H9 (cell line): ENCODE measurements at regions not wholly inside any gene's neighbourhood (a gene's known extent, or its start where the extent isn't known, plus 50 kb on each side); places are given as distances from the start of the nearest gene placed in this dataset.

ENCODE experiments used
- DNase-seq: peaks from one replicate; pipeline ENCODE4 v3.0.0-alpha.2; 2017
- H2AFZ ChIP-seq: one replicate; pipeline ENCODE4 v1.6.1; 2013; ENCODE audit warnings: mild to moderate bottlenecking, low read length, control low read depth, moderate library complexity
- H2AK5ac ChIP-seq: 2 replicates; pipeline ENCODE4 v1.6.1; 2013; ENCODE audit warnings: low read length, control low read depth, mixed read lengths; ENCODE audit not compliant: insufficient read length
- H2BK120ac ChIP-seq: one replicate; pipeline ENCODE4 v1.6.1; 2013; ENCODE audit warnings: low read depth, mild to moderate bottlenecking, low read length, control low read depth, inconsistent platforms; ENCODE audit not compliant: poor library complexity, severe bottlenecking
- H2BK12ac ChIP-seq: 2 replicates; pipeline ENCODE4 v1.6.1; 2013; ENCODE audit warnings: low read length, control low read depth, mixed read lengths, low read depth; ENCODE audit not compliant: insufficient read length
- H2BK15ac ChIP-seq: 2 replicates; pipeline ENCODE4 v1.6.1; 2013; ENCODE audit warnings: low read depth, low read length, control low read depth
- H2BK20ac ChIP-seq: one replicate; pipeline ENCODE4 v1.6.1; 2013; ENCODE audit warnings: low read depth, mild to moderate bottlenecking, low read length, control low read depth, inconsistent platforms; ENCODE audit not compliant: poor library complexity, severe bottlenecking
- H2BK5ac ChIP-seq: 2 replicates; pipeline ENCODE4 v1.6.1; 2013; ENCODE audit warnings: low read length, control low read depth, mixed read lengths; ENCODE audit not compliant: insufficient read length
- H3K14ac ChIP-seq: 2 replicates; pipeline ENCODE4 v1.6.1; 2013; ENCODE audit warnings: low read length, control low read depth; ENCODE audit not compliant: insufficient read depth
- H3K18ac ChIP-seq: 2 replicates; pipeline ENCODE4 v1.6.1; 2013; ENCODE audit warnings: low read depth, mild to moderate bottlenecking, mixed read lengths, low read length, control low read depth; ENCODE audit not compliant: insufficient read length
- H3K23ac ChIP-seq: 2 replicates; pipeline ENCODE4 v1.6.1; 2013; ENCODE audit warnings: low read length, control low read depth, mixed read lengths, low read depth; ENCODE audit not compliant: insufficient read length
- H3K23me2 ChIP-seq: 2 replicates; pipeline ENCODE4 v1.6.1; 2013; ENCODE audit warnings: low read depth, mild to moderate bottlenecking, mixed read lengths, low read length, control low read depth; ENCODE audit not compliant: insufficient read length, poor library complexity, severe bottlenecking
- H3K27ac ChIP-seq: 2 replicates; pipeline ENCODE4 v1.5.1; 2013; ENCODE audit warnings: low read length, control low read depth, mixed read lengths, low read depth; ENCODE audit not compliant: insufficient read length
- H3K27me3 ChIP-seq: 2 replicates; pipeline ENCODE4 v1.6.1; 2013; ENCODE audit warnings: low read length, control low read depth, inconsistent platforms; ENCODE audit not compliant: insufficient read depth
- H3K4ac ChIP-seq: 2 replicates; pipeline ENCODE4 v1.6.1; 2013; ENCODE audit warnings: low read depth, mild to moderate bottlenecking, control low read depth, inconsistent platforms, low read length, moderate library complexity
- H3K4me1 ChIP-seq: 2 replicates; pipeline ENCODE4 v1.6.1; 2013; ENCODE audit warnings: low read length, control low read depth, inconsistent platforms; ENCODE audit not compliant: insufficient read depth
- H3K4me2 ChIP-seq: 2 replicates; pipeline ENCODE4 v1.6.1; 2013; ENCODE audit warnings: low read length, control low read depth, mixed read lengths; ENCODE audit not compliant: insufficient read length, insufficient read depth
- H3K56ac ChIP-seq: 2 replicates; pipeline ENCODE4 v1.6.1; 2013; ENCODE audit warnings: low read depth, mild to moderate bottlenecking, mixed read lengths, low read length, control low read depth; ENCODE audit not compliant: insufficient read length
- H3K79me1 ChIP-seq: 2 replicates; pipeline ENCODE4 v1.6.1; 2013; ENCODE audit warnings: low read depth, mild to moderate bottlenecking, moderate library complexity, low read length, control low read depth, inconsistent platforms; ENCODE audit not compliant: insufficient read depth, poor library complexity, severe bottlenecking
- H3K79me2 ChIP-seq: 2 replicates; pipeline ENCODE4 v1.6.1; 2013; ENCODE audit warnings: low read length, control low read depth, inconsistent platforms; ENCODE audit not compliant: insufficient read depth
- H3K9ac ChIP-seq: 2 replicates; pipeline ENCODE4 v1.6.1; 2013; ENCODE audit warnings: low read length, control low read depth, mixed read lengths; ENCODE audit not compliant: insufficient read length; ENCODE audit errors: extremely low read depth
- H3K9me3 ChIP-seq: one replicate; pipeline ENCODE4 v1.6.1; 2013; ENCODE audit warnings: low read depth, low read length, inconsistent platforms; ENCODE audit not compliant: control insufficient read depth
- H3T11ph ChIP-seq: one replicate; pipeline ENCODE4 v1.6.1; 2013; ENCODE audit warnings: mild to moderate bottlenecking, low read length, control low read depth, inconsistent platforms
- H4K20me1 ChIP-seq: one replicate; pipeline ENCODE4 v1.6.1; 2013; ENCODE audit not compliant: control insufficient read depth, insufficient read length, insufficient read depth
- H4K5ac ChIP-seq: 2 replicates; pipeline ENCODE4 v1.6.1; 2013; ENCODE audit warnings: low read depth, mild to moderate bottlenecking, mixed read lengths, low read length, control low read depth; ENCODE audit not compliant: insufficient read length
- H4K8ac ChIP-seq: replicated peaks from 2 replicates; pipeline ENCODE4 v1.6.1; 2013; ENCODE audit warnings: low read length, control low read depth, mixed read lengths, low read depth; ENCODE audit not compliant: insufficient read length
- H4K91ac ChIP-seq: 2 replicates; pipeline ENCODE4 v1.6.1; 2013; ENCODE audit warnings: low read depth, mild to moderate bottlenecking, moderate library complexity, mixed read lengths, low read length, control low read depth; ENCODE audit not compliant: insufficient read length
- H3K27ac Mint-ChIP-seq, 3 experiments: 2 replicates in 2 of 3; 3 replicates in 1 of 3; pipeline ENCODE4 v1.8.0; 2020 to 2021; ENCODE audit warnings: mixed read lengths in 3 of 3, mild to moderate bottlenecking in 1 of 3, moderate library complexity in 1 of 3
- H3K27me3 Mint-ChIP-seq: 2 replicates; pipeline ENCODE4 v1.8.0; 2021; ENCODE audit warnings: low read depth, mild to moderate bottlenecking, moderate library complexity, mixed read lengths
- H3K36me3 Mint-ChIP-seq, 3 experiments: 2 replicates in 2 of 3; 3 replicates in 1 of 3; pipeline ENCODE4 v1.8.0; 2020 to 2021; ENCODE audit warnings: low read depth in 3 of 3, mixed read lengths in 3 of 3; ENCODE audit not compliant: insufficient read depth in 1 of 3
- H3K4me1 Mint-ChIP-seq, 2 experiments: 2 replicates each; pipeline ENCODE4 v1.8.0; 2020; ENCODE audit warnings: mixed read lengths in 2 of 2
- H3K4me3 Mint-ChIP-seq, 2 experiments: 2 replicates in 1 of 2; 3 replicates in 1 of 2; pipeline ENCODE4 v1.8.0; 2020 to 2021; ENCODE audit warnings: mild to moderate bottlenecking in 2 of 2, mixed read lengths in 2 of 2, moderate library complexity in 1 of 2
- H3K9me3 Mint-ChIP-seq, 2 experiments: 2 replicates in 1 of 2; 3 replicates in 1 of 2; pipeline ENCODE4 v1.8.0; 2020; ENCODE audit warnings: mild to moderate bottlenecking in 2 of 2, mixed read lengths in 2 of 2, moderate library complexity in 1 of 2
- WGBS: extraction: QIAGEN DNeasy Blood & Tissue Kit; methylation state at CpG from one replicate; pipeline ENCODE4 v1.1.7; 2013; ENCODE audit warnings: missing lambda C conversion rate, low lambda C conversion rate, mixed read lengths; ENCODE audit not compliant: insufficient read length; ENCODE audit errors: extremely low coverage; 5-methylcytosine and 5-hydroxymethylcytosine counted together
- TF ChIP-seq, protein P1 (sequence below): fragments of 200-600 bp; sonication (generic); conservative IDR thresholded peaks from 3 replicates; pipeline ENCODE4 v1.8.0; 2021; ENCODE audit warnings: antibody characterized with exemption, mild to moderate bottlenecking

DNA sequence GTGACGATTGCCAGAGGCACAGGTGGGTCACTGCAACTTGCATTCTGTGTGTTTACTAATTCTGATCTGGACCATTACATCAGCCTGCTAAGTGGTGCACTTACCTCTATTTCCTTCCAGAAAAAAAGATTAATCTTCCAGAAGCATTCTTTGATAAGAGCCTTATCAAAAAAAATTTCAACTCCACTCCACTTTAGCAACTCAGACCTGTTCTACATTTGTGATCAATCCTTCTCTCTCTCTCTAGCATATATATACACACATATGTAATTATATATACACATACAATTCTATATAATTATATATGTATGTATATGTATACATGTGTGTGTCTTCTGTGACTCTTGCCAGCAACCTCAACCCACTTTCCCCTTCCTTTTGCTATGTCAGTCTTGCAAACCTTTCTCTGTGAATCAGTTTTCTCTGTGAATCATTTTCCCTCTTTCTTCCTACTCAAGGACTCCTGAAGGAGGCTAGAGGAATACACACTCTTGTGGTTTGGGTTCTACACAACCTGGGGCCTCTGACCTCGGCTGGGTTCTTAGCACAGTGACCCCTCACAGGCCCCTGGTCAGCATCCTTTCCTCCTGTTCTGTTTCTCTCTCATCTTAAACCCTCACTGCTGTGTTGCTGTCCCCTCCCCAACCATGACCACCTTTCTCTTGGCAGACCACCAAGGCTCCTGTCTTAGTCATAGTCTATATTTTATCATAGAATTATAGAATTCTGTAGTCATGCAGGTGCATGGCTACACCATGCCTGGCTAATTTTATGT is 130.4 kb upstream of the PELI1 start:
- Histone ChIP-seq H2AK5ac (no peak overlapping the region), H3K4ac (no peak overlapping the region), H2BK5ac (no peak overlapping the region), H3K23me2 (no peaks in the 10 kb centered on the region), H2BK12ac (peak overlapping the region; percentile 1), H4K5ac (no peak overlapping the region), H2BK120ac (no peak overlapping the region), H3K14ac (no peak overlapping the region), H4K20me1 (no peaks in the 10 kb centered on the region), H3K23ac (no peak overlapping the region), H3K9me3 (no peaks in the 10 kb centered on the region), H3K56ac (no peak overlapping the region), H3K27me3 (no peaks in the 10 kb centered on the region), H3T11ph (no peak overlapping the region), H2AFZ (no peak overlapping the region), H3K79me1 (no peaks in the 10 kb centered on the region), H3K79me2 (no peaks in the 10 kb centered on the region), H3K18ac (no peak overlapping the region), H4K8ac (no peak overlapping the region), H2BK15ac (0 out of 2 replicates have a peak overlapping the region, but pooled peaks have one; percentile 34), H3K4me2 (no peak overlapping the region), H4K91ac (peak overlapping the region; percentile 5), H3K9ac (no peak overlapping the region), H3K27ac (no peak overlapping the region), H2BK20ac (no peak overlapping the region), H3K4me1 (peaks cover 30% of the 10 kb centered on the region)
- Mint-ChIP-seq H3K27me3 (no peaks in the 10 kb centered on the region), H3K4me1 (peaks cover 73 to 77% of the 10 kb centered on the region in 2 experiments), H3K36me3 (peaks cover 14 to 27% (median 20%) of the 10 kb centered on the region in 3 experiments), H3K4me3 (no peak overlapping the region; a peak in 1 of 5 replicates), H3K27ac (peak overlapping the region; percentile 16 to 97 (median 69); a peak in 2 of 7 replicates), H3K9me3 (peaks cover 5 to 8% of the 10 kb centered on the region in 2 experiments; a peak in 4 of 5 replicates)
- no CpG with 5 or more reads among the region's 2 CpGs for WGBS
- TF ChIP-seq, protein P1, sequence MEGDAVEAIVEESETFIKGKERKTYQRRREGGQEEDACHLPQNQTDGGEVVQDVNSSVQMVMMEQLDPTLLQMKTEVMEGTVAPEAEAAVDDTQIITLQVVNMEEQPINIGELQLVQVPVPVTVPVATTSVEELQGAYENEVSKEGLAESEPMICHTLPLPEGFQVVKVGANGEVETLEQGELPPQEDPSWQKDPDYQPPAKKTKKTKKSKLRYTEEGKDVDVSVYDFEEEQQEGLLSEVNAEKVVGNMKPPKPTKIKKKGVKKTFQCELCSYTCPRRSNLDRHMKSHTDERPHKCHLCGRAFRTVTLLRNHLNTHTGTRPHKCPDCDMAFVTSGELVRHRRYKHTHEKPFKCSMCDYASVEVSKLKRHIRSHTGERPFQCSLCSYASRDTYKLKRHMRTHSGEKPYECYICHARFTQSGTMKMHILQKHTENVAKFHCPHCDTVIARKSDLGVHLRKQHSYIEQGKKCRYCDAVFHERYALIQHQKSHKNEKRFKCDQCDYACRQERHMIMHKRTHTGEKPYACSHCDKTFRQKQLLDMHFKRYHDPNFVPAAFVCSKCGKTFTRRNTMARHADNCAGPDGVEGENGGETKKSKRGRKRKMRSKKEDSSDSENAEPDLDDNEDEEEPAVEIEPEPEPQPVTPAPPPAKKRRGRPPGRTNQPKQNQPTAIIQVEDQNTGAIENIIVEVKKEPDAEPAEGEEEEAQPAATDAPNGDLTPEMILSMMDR, result no peak
- DNase-seq, result no peak
